K562 (cell line): ENCODE measurements at regions not wholly inside any gene's neighbourhood (a gene's known extent, or its start where the extent isn't known, plus 50 kb on each side); places are given as distances from the start of the nearest gene placed in this dataset.

Experiments
- ATAC-seq: fragments of 200-7000 bp; cut with Tn5 transposase; 3 replicates; pipeline ENCODE4 v1.9.1; 2020; ENCODE audit warnings: moderate library complexity
- BruUV-seq: library from RNA; stranded (reverse); fragments of 400-500 nt; replicated peaks from 2 replicates; lab custom pipeline; 2021; lab: Mats Ljungman, UMichigan
- CTCF ChIA-PET: fragments of 300-600 bp; formaldehyde crosslinking; extraction: SDS; loops from one replicate; lab custom pipeline; 2021; ENCODE audit warnings: low intra/inter-chr PET ratio; lab: Yijun Ruan, JAX
- POLR2A ChIA-PET: fragments of 300-600, 350-650 bp; sonication (Branson Sonifier 250); formaldehyde crosslinking; extraction: SDS; loops from one replicate; lab custom pipeline; 2021; ENCODE audit warnings: antibody characterized with exemption, inconsistent platforms; lab: Yijun Ruan, JAX
- DNase-seq, 4 experiments: peaks; one replicate each; pipeline versions ENCODE4 v3.0.0 to v3.0.0-alpha.2; 2011 to 2018; ENCODE audit warnings: low spot score in 3 of 4, mixed read lengths in 3 of 4; ENCODE audit errors: extremely low read depth in 1 of 4
- FAIRE-seq: peaks from 2 replicates; lab custom pipeline; 2011; peaks lifted over from hg19 to GRCh38; lab: Jason Lieb, UNC
- H2AFZ ChIP-seq: 2 replicates; pipeline ENCODE4 v1.6.0; 2011; ENCODE audit warnings: low read depth, low read length, control low read depth, inconsistent platforms
- H3K27ac ChIP-seq: fragments of 200-600 bp; 3 replicates; pipeline ENCODE4 v1.8.0; 2011; ENCODE audit warnings: low read depth, mild to moderate bottlenecking, control low read depth, inconsistent platforms, low read length, moderate library complexity, mixed read lengths; ENCODE audit errors: extremely low read depth
- H3K27me3 ChIP-seq, 2 experiments: fragments of 300-600 bp in 1 of 2; 2 replicates in 1 of 2; 3 replicates in 1 of 2; pipeline versions ENCODE4 v1.6.0 to v1.8.0; 2011; ENCODE audit warnings: inconsistent platforms in 2 of 2, low read length in 2 of 2, mild to moderate bottlenecking in 1 of 2, mixed read lengths in 1 of 2, moderate library complexity in 1 of 2; ENCODE audit not compliant: control insufficient read depth in 2 of 2, insufficient read depth in 2 of 2
- H3K36me3 ChIP-seq: fragments of 300-600 bp; 3 replicates; pipeline ENCODE4 v1.8.0; 2011; ENCODE audit warnings: mild to moderate bottlenecking, low read length, inconsistent platforms; ENCODE audit not compliant: control insufficient read depth, insufficient read depth
- H3K4me1 ChIP-seq, 2 experiments: fragments of 200-600 bp in 1 of 2; replicated peaks in 1 of 2; 2 replicates in 1 of 2; 3 replicates in 1 of 2; pipeline versions ENCODE4 v1.5.1 to v1.8.0; 2011; ENCODE audit warnings: inconsistent platforms in 2 of 2, low read length in 2 of 2, mild to moderate bottlenecking in 1 of 2, mixed read lengths in 1 of 2, moderate library complexity in 1 of 2; ENCODE audit not compliant: control insufficient read depth in 2 of 2, insufficient read depth in 2 of 2
- H3K4me2 ChIP-seq: 2 replicates; pipeline ENCODE4 v1.6.1; 2011; ENCODE audit warnings: low read length, control low read depth, inconsistent platforms, mixed read lengths; ENCODE audit not compliant: insufficient read depth
- H3K4me3 ChIP-seq: fragments of 200-600 bp; sonication (generic), shearing (Covaris generic); 2 replicates; pipeline ENCODE4 v1.5.1; 2016; ENCODE audit warnings: control low read depth, inconsistent platforms
- H3K79me2 ChIP-seq: fragments of 200-600 bp; 3 replicates; pipeline ENCODE4 v1.8.0; 2011; ENCODE audit warnings: low read length, inconsistent platforms; ENCODE audit not compliant: control insufficient read depth, insufficient read depth
- H3K9ac ChIP-seq, 2 experiments: 2 replicates each; pipeline versions ENCODE4 v1.6.0 to v1.6.1; 2011; ENCODE audit warnings: low read depth in 2 of 2, low read length in 2 of 2, control low read depth in 1 of 2, inconsistent platforms in 1 of 2, mild to moderate bottlenecking in 1 of 2, mixed read lengths in 1 of 2; ENCODE audit not compliant: insufficient read depth in 1 of 2
- H3K9me1 ChIP-seq: one replicate; pipeline ENCODE4 v1.6.0; 2011; ENCODE audit warnings: inconsistent platforms, mild to moderate bottlenecking, low read length, moderate library complexity; ENCODE audit not compliant: control insufficient read depth, insufficient read depth
- H3K9me3 ChIP-seq: replicated peaks from 2 replicates; pipeline ENCODE4 v1.5.1; 2011; ENCODE audit warnings: low read depth, low read length, inconsistent platforms; ENCODE audit not compliant: control insufficient read depth, insufficient read depth
- H4K20me1 ChIP-seq: replicated peaks from 2 replicates; pipeline ENCODE4 v1.6.1; 2011; ENCODE audit warnings: low read length, inconsistent platforms, mixed read lengths; ENCODE audit not compliant: control insufficient read depth, insufficient read depth
- CTCF ChIP-seq, 3 experiments: IDR thresholded peaks in 2 of 3; conservative IDR thresholded peaks in 1 of 3; 2 replicates each; pipeline ENCODE4 v1.5.1; 2011 to 2012; ENCODE audit warnings: low read length in 3 of 3, mild to moderate bottlenecking in 3 of 3, control low read depth in 2 of 3, improper control_type of control experiment in 1 of 3, inconsistent platforms in 1 of 3, low read depth in 1 of 3, mixed read lengths in 1 of 3, moderate library complexity in 1 of 3; ENCODE audit not compliant: insufficient read depth in 2 of 3
- HDAC8 ChIP-seq: fragments of 450-650 bp; IDR thresholded peaks from 2 replicates; pipeline ENCODE4 v1.6.1; 2016; ENCODE audit warnings: mild to moderate bottlenecking, missing genetic modification characterization, moderate library complexity, missing compliant biosample characterization
- PTTG1 ChIP-seq: fragments of 450-650 bp; IDR thresholded peaks from 2 replicates; pipeline ENCODE4 v1.6.1; 2016; ENCODE audit warnings: low read depth, mild to moderate bottlenecking, missing genetic modification characterization, missing compliant biosample characterization
- RFX1 ChIP-seq: fragments of 450-650 bp; IDR thresholded peaks from 2 replicates; pipeline ENCODE4 v1.6.1; 2016; ENCODE audit warnings: mild to moderate bottlenecking, moderate library complexity
- ZNF384 ChIP-seq: IDR thresholded peaks from 2 replicates; pipeline ENCODE4 v1.6.1; 2012; ENCODE audit warnings: low read depth, low read length, improper control_type of control experiment
- WGBS: fragments of 100-300 bp; shearing (Covaris generic); methylation state at CpG from one replicate; pipeline ENCODE4 v1.1.6; 2016; ENCODE audit warnings: low coverage, mixed read lengths; ENCODE audit not compliant: insufficient coverage; ENCODE audit errors: missing lambda C conversion rate; 5-methylcytosine and 5-hydroxymethylcytosine counted together
- in situ Hi-C: fragments of 300-500 bp; cut with MboI; formaldehyde crosslinking; loops from 4 replicates; pipeline ENCODE4 v1.15.0; 2018; ENCODE audit warnings: inconsistent platforms, mixed read lengths
- intact Hi-C: fragments of 100-400 bp; cut with micrococcal nuclease; formaldehyde crosslinking; loops from 2 replicates; pipeline ENCODE4 v1.14.2; 2022

GRCh38 chr5:175059687-175060211, 335.4 kb downstream of the MSX2 start:
- DNase-seq (no peak), ATAC-seq (no peak), FAIRE-seq (no peak)
- in situ Hi-C loops: no loop called here
- intact Hi-C loops: no loop called here
- H3K9ac ChIP-seq: no peak overlapping the region
- no peaks in the 10 kb centered on the region for H3K4me1 ChIP-seq
- no peak overlapping the region for H3K27ac ChIP-seq
- H3K4me2 ChIP-seq: no peak overlapping the region
- CTCF ChIA-PET: no interaction called here
- H3K27me3 ChIP-seq: peaks cover 0 to 4% of the 10 kb centered on the region in 2 experiments; a peak in 2 of 5 replicates
- no peaks in the 10 kb centered on the region for H3K9me1 ChIP-seq
- 1% methylated on average over 21 of the region's 22 CpGs for WGBS
- H3K79me2 ChIP-seq: no peaks in the 10 kb centered on the region
- BruUV-seq: no TSS peak
- TF ChIP-seq PTTG1 (tag) (no peak), HDAC8 (tag) (no peak), CTCF (IDR thresholded peaks at IDR 0.05 in 2 of 3, conservative IDR thresholded peaks at IDR 0.05 in 1 of 3; ENCODE audit: insufficient read depth in 2 of 3, low read depth in 1 of 3, low read length in 3 of 3) (peak in 2 of 3 experiments; percentile 6 to 53; a peak in 2 of 6 replicates), ZNF384 (0 out of 2 replicates have a peak, but pooled peaks have one; percentile 5), RFX1 (peak; percentile 55)
- TF ChIP-seq, all 486 proteins: peak for 3
- Histone ChIP-seq H4K20me1 (no peaks in the 10 kb centered on the region), H3K36me3 (no peaks in the 10 kb centered on the region), H3K4me3 (no peak overlapping the region), H2AFZ (no peak overlapping the region), H3K9me3 (no peaks in the 10 kb centered on the region)
- POLR2A ChIA-PET: no interaction called here
